ENCODE measurements at regions not wholly inside any gene's neighbourhood (a gene's known extent, or its start where the extent isn't known, plus 50 kb on each side); places are given as distances from the start of the nearest gene placed in this dataset.

- DNase-seq, result no peak
These were observed 278.7 kb downstream of the FIGN start for GRCh38 chr2:163456953-163457743.

- DNase-seq, result no peak
These were observed 280.0 kb downstream of the FIGN start for GRCh38 chr2:163455815-163456214.

DNA sequence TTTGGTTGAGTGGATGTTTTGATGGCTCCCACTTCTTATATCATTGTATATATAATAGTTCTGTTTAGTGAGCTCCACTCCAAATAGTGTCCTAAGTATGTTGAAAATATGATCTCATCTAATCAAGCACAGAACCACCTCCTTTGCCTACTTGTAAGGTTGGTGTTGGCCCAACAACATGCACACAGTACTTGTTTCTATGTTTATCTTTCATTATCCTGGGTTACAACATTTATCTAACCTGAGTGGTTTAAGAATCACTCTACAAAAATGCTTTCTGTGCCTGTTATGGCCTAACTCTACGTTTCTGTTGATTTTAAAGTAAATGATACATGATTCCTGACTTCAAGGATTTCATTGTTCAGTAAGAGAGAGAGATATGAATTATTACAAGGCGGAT, 281.9 kb downstream of the FIGN start:
- no peak for DNase-seq

GRCh38 chr2:163441603-163442002, 294.2 kb downstream of the FIGN start:
- no peak for DNase-seq

- DNase-seq, result no peak
These were observed 298.8 kb downstream of the FIGN start for GRCh38 chr2:163436963-163437362.

- DNase-seq, result no peak
These were observed 307.6 kb downstream of the FIGN start for GRCh38 chr2:163428187-163428586.

DNA sequence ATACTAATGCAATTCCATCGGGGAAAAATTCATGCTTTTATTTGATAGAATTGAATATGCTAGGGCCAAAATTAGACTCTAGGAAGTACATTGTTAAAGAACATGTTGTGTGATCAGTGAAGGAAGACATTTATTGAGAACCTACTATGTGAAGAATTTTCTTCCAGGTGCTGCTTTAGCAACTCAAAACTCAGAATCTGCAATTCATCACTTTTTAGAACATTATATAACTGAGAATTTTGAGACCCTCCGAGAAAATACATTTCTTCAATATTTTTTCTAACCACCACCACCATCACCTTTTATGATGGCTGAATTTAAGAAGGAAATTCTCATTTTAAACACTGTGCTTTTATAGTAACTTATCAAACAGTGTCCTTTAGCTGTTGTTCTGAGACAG, 315.2 kb downstream of the FIGN start:
- no peak for DNase-seq

DNA sequence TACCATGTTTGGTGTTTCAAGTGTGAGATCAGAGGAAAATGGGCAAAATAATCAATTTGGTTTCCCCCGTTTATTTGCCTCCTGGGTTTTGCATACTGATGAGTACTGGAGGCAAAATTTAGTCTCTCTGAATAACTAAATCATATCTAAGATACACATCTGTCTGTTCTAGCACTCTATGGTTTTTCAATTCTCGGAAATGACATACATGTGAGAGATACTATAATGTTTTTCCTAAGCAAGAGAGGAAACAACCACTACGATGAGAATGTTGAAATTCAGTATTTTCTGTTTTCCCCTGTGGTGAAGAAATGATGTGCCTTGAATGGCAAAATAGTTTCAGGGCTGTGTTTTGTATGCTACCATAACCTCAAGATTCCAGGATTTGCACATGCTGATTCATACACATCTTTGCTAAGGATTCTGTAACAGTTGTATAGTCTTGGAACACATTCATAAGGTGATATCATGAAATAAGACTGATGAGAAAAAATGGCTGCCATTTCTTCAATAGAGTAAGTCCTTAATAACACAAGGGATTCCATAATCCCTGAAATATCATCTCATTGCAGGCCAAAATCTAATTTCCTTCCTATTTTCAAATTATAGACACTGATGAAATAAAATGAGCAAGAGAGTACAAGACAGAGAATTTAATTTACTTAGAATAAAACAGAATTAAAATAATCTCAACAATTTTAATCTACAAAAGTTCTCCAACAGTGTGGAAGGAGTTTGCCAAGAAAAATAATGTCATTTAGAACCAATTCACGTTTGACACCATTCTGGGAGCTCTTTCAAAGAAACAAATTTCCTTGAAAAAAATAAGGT, 316.6 kb downstream of the FIGN start:
- DNase-seq, result no peak

DNA sequence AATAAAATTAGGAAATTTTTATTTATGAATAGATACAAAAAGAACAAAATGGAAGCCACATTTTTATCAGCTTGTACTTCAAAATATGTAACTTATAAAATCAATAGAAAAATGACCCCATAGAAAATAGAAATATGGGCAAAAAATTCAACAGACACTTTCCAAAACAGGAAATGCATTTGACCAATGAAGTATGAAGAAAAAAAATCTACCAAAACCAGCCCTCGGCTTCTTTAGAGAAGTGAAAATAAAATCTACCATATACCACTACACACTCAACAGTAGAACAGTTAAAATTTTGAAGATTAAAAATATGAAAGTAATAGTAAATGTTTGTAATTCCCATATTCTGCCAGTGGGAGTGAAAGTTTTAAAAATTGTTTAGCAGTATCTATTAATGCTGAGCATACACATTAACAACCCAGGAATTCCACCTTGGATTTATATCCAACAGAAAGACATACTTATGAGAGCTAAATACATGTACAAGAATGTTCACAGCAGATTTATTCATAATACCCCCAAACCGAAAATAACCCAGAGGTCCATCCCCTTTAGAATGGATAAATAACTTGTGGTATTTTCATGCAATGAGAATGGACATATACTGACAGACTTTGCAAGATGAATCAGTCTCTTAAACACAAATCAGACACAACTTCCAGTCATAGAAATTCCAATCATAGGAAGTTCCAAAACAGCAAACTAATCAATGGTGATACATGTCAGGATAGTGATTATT, 318.0 kb downstream of the FIGN start:
- no peak for DNase-seq

- no peak for DNase-seq
These were observed 321.7 kb downstream of the FIGN start for GRCh38 chr2:163414121-163414520.

GRCh38 chr2:163407296-163407695, 328.5 kb downstream of the FIGN start:
- DNase-seq, result no peak

DNA sequence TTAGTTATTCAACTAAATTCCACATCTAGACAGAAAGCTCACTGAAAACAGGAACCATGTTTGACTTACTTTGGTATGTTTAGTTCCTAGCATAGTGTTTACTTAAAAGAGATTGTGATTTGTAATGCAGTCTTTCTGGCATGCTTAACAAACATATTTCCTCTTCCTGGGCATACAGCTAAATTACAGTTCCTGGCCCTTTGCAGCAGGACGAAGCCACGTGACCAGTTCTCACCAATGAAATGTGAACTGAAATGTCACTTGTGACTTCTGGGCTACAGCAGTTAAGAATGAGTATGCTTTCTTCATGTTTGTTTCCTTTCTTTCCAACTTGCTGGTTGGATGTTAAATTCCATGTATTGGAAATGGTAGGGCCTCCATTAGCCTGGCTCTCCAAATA, 330.5 kb downstream of the FIGN start:
- DNase-seq, result no peak

GRCh38 chr2:163401481-163401880, 334.3 kb downstream of the FIGN start:
- no peak for DNase-seq

DNA sequence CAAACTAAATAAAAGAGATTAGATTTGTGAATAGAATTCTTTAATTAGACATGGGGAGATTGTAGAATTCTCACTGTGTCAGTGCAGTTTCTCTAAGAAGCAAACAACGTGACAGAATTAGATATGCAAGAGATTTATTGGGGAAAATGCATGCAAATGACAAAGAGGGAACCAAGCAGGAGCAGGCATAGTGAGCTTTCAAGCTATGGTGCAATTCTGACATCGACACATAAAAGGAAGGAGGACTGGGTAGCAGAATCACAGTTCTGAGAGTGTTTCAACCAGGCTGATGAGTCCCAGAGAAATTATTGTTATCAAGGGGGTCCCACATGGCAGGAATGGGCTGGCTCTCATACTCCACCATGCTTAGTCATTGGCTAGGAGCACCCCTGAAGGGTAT, 338.4 kb downstream of the FIGN start:
- DNase-seq, result no peak

DNA sequence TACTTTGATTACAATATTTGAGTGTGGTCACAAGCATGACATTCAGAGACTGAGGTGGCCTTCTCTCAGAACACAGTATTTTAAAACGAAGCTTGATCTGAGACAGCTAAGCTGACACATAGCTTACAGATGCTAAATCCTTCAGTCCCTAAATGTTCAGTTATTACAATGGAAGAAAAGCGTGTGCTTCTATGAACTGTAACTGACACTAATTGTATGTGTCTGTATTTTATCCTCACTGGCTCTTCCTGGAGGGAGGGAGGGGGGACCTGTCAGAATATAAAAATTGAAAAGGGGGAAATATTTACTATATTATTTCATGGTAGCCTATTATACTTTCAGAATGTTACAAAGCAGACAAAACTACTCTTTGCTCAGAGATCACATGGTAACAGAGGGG, 340.2 kb downstream of the FIGN start:
- no peak for DNase-seq

DNA sequence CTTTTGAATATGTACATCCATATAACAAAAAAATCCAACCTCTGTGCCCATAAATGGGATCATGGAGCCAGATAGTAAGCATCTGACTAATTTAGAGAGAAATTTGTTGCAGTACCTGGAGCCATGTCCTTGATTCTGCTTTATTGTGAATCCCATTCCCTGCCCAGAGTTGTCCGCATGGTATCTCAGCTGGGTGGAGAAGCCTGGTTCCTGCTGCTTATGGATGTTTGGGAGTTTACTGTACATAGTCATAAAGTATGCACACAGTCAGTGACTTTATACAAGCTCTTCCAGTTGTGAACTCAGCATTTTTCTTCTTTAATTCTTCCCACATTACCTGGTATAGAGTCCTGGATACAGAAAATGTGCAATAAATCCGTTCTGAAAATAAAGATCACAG, 346.0 kb downstream of the FIGN start:
- no peak for DNase-seq

GRCh38 chr2:163375472-163375871, 360.3 kb downstream of the FIGN start:
- DNase-seq, result no peak

GRCh38 chr2:163375070-163375469, 360.7 kb downstream of the FIGN start:
- DNase-seq, result no peak

DNA sequence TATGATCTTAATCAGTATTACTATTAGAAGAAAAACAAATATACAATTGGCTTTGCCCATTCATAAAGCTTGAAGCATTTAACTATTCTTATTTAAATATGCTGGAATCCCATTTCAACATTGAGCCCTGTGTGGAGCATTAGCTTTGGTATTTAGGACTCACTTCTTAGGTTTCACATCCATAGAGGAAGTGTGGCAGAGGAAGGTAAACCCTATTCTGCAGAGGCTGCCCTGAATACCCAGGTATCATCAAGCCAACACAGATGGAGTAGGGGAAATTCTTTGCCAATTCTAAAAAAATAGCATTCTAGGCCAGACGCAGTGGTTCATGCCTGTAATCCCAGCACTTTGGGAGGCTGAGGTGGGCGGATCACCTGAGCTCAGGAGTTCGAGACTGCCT, 361.5 kb downstream of the FIGN start:
- DNase-seq, result no peak

GRCh38 chr2:163373496-163373895, 362.3 kb downstream of the FIGN start:
- no peak for DNase-seq

DNA sequence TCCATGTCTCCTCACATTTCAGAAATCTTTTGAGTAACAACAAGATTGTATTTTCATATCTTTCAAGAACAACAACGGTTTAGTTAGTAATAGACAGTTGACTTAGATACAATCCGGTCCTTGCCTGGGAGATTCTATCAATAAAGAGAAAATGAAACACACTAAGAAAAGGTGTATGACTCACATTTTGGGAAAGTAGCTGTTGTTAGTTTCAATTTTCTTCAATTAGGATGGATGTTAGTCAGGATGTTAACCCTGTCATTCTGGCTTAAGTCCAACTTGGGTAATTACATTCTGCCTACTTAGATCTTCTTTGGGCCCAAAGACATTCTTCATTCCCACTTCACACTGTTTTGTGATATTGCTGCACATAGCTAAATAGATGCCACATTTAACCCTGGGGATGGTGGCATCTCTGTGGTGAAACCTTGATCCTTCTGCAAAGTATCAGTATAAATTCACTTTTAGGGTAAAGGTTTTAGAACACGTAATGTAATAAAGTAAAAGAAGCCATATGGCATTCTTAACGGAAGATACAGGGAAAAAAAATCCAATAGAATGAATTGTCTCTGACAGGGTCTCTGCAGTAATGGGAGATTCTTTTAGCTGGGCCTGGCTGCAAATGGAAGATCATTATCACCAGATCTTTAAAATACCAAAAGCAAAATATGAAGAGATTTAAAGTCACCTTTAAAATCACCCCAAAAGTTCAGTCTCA, 365.5 kb downstream of the FIGN start:
- no peak for DNase-seq

- no peak for DNase-seq
These were observed 366.7 kb downstream of the FIGN start for GRCh38 chr2:163369111-163369510.

DNA sequence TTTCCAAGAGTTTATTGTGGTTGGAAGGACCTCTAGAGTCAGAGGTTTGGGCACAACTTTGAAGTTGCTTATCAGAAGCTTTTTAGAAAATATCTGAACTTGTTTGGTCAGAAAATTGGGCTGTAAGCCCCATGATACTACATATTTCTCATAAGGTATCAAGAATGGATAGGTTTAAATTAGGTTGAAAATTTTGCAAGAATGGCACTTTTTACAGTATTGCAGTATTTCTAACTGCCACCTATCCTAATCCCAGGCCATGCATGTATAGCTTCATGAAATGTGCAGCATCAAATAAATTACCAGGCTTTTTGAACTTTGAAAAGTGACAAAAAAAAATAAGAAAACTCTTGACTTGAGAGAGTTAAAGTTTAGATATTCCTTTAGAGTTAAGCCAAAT, 367.2 kb downstream of the FIGN start:
- DNase-seq, result no peak
